GM18870 (cell line): ENCODE measurements at regions not wholly inside any gene's neighbourhood (a gene's known extent, or its start where the extent isn't known, plus 50 kb on each side); places are given as distances from the start of the nearest gene placed in this dataset.

Experiments
- ATAC-seq: cut with Tn5 transposase; IDR thresholded peaks from one replicate; pipeline ENCODE4 v1.9.1; 2021; ENCODE audit warnings: moderate library complexity; ENCODE audit not compliant: unreplicated experiment

DNA sequence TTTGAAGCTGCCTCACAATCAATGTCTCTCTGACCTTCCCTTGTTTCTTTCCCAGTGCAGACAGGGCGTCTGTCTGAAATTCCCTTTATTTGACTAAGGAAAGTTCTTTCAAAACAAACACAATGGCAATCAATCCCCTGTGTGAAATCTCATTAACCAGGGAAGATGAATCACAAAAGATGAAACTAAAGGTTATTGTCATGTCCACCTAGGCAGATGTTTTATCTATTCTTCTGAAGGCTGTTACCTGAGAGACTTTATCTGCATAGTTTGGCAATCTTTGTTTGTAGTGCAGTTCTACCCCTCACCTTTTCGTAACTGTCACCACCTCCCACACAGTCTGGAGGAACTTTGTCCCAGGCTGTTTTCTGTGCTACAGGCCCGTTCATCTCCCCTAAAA lies 217.5 kb upstream of the RIOK2 start:
- ATAC-seq = no peak

DNA sequence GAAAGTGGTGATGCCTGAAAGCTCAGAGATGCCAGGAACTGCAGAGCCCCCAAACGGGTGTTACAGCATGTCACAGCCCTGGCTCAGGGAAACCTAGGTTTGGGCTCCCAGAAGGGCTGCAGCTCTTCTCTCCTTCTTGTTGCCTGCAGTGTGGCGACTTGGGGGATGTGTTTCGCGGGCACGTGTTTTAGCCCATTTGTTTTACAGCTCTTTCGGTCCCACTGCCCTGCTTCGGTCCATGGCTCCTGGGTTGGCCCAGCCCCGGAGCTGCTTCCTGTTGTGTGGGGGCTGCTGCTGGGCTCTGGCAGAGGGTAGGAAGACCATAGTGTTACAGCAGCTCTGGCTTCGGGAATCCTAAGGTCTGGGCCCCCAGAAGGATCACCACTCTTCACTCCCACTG lies 222.9 kb upstream of the RIOK2 start:
- no peak for ATAC-seq

DNA sequence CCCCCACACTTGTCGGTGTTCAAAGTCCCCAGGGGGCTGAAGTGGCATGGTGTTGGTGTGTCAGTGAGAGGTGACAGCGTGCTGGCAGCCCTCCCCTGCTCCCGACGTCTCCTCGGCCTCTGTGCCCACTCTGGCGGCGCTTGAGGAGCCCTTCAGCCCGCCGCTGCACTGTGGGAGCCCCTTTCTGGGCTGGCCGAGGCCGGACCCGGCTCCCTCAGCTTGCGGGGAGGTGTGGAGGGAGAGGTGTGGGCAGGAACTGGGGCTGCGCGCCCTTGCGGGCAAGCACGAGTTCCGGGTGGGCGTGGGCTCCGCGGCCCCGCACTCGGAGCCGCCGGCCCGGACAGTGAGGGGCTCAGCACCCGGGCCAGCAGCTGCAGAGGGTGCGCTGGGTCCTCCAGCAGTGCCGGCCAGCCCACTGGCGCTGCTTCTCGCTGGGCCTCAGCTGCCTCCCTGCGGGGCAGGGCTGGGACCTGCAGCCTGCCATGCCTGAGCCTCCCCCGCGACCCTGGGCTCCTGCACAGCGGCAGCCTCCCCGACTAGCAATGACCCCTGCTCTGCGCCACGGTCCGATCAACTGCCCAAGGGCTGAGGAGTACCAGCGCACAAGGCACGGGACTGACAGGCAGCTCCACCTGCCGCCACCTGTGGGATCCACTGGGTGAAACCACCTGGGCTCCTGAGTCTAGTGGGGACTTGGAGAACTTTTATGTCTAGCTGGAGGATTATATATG lies 224.1 kb upstream of the RIOK2 start:
- no peak for ATAC-seq

DNA sequence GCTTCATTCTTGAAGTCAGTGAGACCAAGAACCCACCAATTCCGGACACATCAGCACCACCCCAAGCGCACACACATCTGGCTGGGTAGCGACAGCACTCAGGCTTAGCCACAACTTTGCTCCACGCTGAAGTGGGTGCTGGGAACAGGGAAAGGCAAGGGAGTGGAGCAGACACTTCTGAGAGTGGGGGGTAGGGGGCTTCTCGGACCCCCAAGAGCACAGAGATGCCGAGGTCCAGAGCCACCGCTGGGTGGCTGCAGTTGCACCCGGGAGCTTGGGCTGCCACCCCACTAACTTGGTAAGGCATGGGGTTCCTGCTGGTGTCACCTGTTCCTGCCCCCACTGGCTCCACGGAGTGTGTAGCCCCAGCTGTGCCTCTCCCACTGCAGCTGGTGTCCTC lies 225.3 kb upstream of the RIOK2 start:
- no peak for ATAC-seq

DNA sequence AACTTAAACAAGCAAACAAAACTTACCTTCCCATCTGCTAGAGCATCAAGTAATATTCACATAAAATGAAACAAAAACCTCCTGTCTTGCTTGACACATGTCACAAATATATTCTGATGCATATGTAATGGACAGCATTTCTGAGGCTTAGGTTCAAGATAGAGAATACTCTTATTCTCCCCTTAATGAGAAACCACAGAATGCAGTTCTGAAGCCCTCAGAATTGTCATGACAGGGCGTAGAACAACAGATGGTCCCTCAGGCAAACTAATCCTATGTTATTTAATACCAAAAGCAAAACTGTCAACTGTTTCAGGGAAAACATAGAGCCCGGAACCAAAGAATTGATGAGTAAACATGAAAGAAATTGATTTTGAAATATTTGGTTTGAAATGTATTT lies 229.9 kb upstream of the RIOK2 start:
- ATAC-seq = no peak

DNA sequence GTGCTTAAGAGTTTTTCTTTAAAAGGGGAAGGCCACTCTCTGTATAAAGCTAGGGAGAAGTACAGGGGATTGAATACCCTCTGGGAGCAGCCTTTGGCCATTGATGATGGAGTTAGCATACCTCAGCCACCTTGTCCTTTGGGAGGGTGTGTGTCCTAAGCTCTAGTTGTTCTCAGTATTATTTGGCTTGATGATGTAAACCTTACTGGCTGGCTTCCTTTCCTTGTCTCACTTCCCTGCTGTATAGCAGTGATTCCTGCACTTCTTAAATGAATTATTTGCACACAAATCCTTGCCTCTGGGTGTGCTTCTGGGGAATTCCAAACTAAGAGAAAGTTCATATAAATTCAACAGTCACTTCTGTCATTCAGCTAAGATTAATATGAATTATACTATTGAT lies 234.9 kb upstream of the RIOK2 start:
- no peak for ATAC-seq

DNA sequence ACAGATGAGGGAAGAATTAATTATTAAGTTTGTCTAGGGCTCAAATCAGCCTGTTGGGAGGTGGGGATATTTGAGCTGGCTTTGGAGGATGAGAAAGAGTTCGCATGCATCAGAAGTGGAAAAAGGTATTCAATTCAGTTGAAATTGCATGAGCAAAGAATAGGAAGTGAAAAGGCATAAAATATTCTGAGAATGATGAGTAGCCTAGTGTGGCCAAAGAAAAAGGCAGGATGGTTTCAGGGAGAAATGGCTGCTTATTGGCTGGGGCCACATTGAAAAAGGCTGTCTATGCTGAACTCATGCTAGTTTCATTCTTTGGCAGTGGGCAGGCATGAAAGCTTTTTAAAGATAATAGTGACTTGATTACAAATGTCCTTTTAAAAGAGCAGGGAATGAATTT lies 235.4 kb upstream of the RIOK2 start:
- ATAC-seq = peak; percentile 75

DNA sequence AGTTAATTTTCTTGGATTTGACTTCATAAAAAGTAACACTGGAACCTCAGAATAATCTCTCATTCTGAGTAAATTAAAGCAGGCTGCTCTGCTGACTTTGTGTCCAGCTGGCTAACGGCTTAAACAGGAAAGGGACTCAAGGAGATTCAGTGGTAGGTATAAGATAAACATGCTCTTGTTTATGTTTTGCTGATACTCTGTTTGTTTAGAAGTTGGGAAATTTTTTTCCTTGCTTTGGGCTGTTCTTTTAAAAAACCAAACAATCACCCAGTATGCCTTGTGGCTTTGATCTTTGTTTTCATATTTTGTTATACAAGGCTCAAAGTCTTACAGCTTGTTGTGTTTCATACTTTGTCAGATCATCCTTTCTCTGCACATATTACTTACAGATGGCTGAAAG lies 237.6 kb upstream of the RIOK2 start:
- ATAC-seq = no peak

DNA sequence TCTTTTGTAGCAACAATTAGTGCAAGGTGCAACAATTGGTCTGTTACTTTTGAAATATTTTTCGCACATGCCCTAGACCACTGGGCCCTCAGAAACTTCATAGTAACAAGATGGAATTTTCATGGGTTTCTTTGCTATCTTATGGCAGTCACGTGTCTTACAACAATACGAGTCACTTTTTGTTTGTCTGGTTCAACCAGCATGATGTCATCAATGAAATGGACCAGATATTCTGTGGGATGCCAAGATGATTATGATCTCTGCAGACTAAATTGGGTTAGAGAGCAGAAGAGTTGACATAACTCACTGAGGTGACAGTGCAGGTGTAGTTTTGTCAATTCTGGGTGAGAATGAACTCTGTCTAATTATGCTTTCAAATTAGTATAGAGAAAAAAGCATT lies 239.6 kb upstream of the RIOK2 start:
- ATAC-seq = no peak

DNA sequence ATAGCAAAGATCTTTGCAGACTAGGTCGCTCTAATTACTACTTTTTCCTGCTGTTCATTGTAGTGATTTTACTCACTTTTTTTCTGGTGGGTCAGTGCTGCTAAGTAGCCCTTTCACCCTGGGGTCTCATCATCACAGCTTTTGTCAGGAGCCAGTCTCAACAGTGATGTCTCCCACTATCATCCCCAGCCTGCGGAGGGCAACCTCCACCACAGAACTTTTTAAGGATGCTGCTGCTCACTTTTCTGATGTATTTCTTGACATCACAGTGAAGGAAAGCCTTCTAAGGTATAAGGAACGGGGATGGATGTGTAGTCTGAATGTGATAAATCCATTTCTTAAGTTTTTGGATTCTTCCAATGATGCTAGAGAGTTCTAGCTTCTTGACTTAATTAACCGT lies 242.5 kb upstream of the RIOK2 start:
- ATAC-seq = no peak

DNA sequence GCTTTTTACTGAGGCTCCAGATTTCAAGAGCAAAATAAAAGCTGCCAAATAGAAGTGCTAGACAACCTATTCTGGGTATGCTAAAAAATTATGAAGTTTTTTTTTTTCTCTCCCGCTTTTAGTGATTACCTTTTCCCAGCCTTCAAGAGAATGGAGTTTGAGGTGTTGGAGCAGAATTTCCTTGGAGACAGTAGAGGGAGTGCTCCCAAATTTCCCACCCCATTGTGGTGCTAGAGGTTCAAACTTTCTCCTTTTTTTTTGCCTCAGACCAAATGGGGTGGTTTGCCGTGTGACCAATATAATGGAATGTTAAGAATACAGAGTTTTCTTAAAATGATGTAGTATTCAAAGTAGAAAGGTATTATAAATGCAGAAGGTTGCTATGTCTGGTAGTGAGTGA lies 244.2 kb upstream of the RIOK2 start:
- no peak for ATAC-seq

DNA sequence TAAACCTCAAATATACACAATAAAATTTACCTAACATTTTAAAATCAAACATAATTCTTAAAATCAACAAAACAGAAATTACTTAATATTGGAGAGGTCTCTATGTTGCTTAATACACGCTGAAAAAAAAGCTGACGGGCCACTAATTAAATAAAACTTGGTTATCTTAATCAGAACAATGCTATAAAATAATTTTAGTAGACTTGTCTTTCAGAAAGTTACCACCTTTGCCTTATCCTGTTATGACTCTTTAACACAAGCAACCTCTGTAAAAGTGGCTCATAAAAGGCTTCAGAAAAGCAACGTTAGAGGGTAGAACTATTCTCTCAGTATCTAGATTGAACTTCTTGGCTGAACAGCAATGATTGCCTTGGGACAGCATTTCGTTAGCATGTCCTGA lies 251.0 kb upstream of the RIOK2 start:
- ATAC-seq = no peak

DNA sequence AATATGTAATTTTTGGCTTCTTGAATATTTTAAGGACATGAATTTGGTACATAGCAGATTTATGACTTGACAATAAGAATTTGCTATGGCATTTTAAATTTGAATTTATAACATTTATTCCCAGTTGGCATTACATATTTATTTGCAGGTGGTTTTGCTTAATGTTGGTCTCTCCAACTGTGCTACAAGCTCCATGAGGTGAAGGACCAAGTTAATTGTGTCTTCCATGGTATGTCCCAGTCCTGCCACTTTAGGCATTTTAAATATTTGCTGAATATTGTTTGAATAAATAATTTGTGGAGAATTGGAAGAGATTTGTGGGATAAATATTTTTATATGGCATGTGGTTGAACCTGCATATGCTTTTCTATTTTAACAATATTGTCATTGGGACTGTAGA lies 253.4 kb upstream of the RIOK2 start:
- ATAC-seq = no peak

DNA sequence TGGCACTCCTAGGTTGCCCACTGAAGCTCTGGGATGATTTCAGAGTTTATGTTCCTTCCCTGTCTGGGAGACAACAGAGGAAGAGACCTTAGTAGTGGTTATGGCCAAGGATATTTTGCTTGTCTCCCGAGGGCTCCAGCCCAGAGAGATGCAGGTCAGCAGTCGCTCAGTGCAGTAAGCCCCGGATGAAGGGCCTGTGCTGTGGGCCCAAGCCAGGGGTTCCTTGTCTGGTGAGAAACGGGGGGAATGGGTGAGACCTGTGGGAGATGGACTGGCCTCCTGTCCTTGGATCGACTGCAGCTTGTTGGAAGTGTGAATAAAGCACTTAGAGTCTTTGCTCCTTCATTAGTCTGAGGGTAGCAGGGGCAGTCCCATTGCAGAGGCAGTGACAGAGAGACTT lies 260.7 kb upstream of the RIOK2 start:
- no peak for ATAC-seq

DNA sequence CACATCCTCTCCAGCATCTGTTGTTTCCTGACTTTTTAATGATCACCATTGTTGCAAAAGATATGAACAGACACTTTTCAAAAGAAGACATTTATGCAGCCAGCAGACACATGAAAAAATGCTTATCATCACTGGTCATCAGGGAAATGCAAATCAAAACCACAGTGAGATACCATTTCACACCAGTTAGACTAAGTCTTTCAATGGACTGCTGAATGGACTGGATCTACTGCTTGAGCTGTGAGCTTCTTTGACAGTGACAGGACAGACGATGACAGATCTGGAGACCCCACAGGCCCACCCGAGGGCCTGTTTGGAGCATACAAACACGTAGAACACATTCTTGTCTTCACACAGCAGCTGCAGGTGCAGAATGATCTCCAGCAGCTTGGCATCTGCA lies 266.1 kb upstream of the RIOK2 start:
- no peak for ATAC-seq

DNA sequence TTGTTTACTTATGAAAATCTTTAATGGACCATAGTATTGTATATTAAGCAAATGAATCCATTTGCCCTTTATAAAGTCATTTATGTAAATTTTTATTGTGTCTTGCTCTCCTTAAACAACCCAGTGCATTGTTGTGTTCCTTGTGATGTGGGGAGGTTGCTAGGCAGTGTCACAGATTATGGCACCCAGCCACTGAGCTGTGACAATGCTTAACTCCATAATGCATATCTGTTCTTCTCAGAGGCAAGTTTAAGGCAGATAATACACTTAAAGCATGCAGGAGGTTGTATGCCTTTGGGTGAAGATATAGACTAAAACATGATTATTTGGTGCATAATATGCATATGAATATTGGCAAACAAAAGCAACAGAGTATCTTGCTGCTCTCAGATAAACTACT lies 269.6 kb upstream of the RIOK2 start:
- no peak for ATAC-seq

DNA sequence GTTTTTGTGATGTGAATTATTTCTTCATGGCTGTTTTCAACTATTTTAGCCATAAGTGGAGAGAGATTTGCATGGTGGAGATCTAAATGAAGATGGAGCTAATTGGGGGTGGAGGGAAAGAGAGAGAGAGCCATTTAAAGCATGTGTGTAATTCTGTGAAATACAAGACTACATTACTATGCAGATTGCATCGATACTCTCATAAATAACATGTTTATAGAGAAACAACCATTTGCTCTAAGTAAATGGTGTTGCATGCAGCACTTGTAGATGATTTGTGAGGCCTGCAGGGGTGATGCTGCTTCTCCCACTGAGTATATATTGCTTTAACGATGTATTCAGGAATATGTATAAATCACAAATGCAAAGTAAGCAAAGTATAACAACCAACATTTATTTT lies 270.2 kb upstream of the RIOK2 start:
- no peak for ATAC-seq

DNA sequence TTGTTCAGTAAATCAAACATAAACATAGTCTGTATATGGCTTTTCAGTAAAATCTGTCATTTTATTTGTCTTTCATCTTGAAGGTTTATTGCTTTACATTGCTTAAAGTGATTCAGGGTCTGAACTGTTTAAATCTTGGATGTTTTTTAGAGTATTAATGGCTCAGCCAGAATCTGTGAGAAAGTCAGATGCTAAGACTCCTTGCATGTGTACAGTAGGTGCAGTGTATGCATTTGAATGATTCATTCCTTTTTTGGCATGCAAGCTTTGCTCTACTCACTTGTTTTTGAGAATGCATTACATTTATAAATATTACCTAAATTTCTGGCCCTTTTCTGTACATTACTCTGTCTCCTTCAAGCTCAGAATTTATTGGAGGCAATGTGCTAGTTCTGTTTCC lies 271.0 kb upstream of the RIOK2 start:
- ATAC-seq = no peak

DNA sequence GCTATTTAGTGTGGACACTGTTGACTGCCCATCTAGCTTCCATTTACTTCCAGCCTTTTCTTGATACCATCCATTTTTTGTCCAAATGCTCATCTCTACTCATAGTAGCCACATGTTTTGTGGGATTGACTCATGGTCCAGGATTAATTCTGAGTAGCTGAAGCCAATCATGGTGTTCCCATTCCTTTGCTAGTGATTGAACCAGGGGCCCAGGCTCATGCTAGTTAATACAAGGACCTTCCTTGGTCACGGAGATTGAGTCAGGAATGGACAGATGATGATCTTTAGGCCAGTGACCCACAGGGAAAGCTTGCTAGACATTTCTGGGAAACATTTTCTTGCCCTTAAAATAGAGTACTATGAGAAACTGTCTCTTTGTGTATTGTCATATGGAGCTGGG lies 272.9 kb upstream of the RIOK2 start:
- ATAC-seq = no peak

DNA sequence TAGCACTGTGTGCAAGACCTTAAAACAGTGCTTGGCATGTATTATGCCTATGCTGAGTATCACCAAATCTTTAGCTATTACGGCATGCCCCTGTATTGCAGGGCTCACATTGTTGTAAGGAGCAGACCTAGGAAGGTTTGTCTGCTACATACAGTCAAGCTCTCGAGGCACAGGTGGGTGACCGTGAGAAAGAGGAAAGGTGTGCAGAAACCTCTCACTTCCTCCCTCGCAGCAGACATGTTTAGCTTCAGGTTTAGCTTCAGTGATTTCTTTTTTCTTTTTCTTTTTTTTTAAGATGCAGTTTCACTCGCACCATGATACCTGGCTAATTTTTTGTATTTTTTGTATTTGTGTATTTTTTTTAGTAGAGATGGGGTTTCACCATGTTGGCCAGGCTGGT lies 275.8 kb upstream of the RIOK2 start:
- no peak for ATAC-seq

DNA sequence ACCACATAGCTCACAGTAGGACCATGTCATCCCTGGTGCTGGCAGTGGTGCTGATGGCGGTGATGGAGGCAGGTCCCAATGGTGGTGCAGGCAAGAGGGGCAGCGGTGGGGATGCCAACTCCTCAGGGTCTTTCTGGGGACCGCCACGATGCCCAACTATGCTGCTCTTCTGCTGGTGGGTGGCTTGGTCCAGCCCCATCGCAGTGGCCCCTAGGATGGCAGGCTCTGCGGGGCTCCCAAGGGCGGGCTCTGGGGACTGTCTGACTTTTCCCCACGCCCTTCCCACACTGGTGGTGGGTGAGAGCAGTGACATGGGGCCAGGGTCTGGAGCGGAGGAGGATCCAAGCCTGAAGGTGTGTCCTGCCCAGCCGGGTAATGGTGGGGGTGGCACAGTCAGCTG lies 288.9 kb upstream of the RIOK2 start:
- ATAC-seq = no peak

DNA sequence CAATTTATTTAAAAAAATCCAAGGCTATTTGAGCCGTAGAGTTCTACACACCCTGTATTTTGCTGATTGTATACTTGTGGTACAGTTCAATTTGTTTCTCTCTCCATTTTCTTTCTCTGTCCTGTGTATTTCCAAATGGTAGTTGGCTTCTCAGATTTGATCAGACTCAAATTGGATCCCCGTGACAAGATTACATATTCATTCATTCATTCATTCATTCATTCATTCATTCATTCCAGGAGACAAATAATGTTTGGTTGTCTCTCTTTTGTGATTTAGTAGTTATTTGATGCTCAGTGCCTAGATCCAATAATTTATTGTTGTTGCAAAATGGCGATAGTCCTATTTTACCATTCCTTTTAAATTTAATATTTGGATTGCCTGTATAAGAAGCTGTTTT lies 292.8 kb upstream of the RIOK2 start:
- no peak for ATAC-seq

DNA sequence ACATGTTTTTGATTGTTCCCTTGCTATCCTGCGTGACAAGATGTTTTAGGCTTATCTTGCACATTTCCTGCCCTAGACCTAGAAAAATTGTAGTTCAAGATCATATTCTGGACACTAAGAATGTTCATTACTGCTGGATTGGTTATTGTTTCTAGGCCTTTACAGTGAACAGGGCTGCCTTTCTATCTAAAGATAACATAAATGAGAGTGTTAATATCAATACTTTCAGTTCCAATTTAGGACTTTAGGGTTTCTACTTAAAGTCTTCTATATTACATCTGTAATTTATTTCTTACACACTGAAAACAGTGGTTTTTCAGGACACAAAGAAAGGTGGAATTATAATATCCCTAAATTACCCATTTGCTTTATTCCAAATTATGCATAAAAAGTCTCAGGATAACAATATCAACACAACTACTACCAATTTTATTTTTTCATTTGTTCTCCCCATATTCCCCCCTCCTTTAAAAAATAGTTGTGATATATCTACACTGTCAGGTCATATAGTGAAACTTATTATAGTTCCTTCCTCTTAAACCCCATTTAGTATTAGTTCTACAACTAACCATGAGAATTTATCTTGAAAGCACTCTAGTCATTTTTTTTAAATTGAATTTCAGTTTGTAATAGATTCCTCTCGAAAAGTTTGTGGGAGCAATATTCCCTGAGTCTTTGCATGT lies 293.9 kb upstream of the RIOK2 start:
- peak; percentile 41 for ATAC-seq
